Fibroblast of villous mesenchyme (primary cell): ENCODE measurements at regions not wholly inside any gene's neighbourhood (a gene's known extent, or its start where the extent isn't known, plus 50 kb on each side); places are given as distances from the start of the nearest gene placed in this dataset.
A peak's percentile ranks its signal among the peaks of the same experiment; 100 is the strongest.

Source experiments
- DNase-seq: peaks from one replicate; pipeline ENCODE4 v3.0.0-alpha.2; 2010; ENCODE audit warnings: low read depth
- H3K4me3 ChIP-seq: 2 replicates; pipeline ENCODE4 v1.5.1; 2011; ENCODE audit warnings: low read depth, mild to moderate bottlenecking, low read length
- TF ChIP-seq, protein P1 (sequence below): IDR thresholded peaks from 2 replicates; pipeline ENCODE4 v1.5.1; 2012; ENCODE audit warnings: low read depth, mild to moderate bottlenecking, low read length; ENCODE audit not compliant: insufficient read depth

DNA sequence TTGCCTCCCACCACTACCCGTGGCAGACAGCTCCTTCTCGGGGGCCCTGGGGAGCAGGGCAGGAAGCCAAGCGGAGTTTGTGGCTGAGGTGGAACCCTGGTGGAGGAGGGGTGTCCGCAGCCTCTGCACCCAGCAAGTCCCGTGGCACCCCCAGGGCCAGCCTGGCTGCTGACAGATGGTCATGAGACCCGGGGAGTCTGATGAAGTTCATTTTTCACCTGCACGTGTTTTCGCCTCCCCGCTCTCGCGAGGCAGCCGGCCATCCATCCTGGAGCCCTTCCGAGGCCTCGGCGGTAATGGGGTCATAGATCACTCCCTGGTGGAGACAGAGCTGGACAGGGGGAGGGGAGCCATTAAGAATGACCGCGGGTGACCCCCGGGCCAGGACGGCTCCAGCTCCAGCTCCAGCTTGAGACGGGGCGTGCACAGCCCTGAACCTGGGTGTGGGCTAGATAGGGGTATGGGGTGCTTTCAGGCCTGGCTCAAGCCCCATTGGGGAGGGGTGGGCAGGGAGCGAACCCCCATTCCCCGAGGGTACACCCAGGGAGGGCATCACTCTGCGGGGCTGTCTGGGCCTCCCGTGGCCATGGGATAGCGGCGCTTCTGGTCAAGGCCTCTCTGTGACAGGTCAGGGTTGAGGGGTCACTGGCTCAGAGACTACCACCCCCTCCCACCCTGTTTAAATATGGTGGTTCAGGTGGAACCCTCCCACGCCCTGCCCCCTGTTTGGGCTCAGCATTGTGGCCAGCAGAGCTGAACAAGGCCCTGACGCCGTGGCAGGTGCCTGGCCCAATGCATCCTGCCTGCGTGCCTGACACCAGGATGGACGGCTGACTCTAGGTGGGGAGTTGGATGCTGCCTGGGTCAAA lies 227.4 kb upstream of the GSE1 start:
- no peak for DNase-seq
- H3K4me3 ChIP-seq: no peak overlapping the region
- TF ChIP-seq, protein P1, sequence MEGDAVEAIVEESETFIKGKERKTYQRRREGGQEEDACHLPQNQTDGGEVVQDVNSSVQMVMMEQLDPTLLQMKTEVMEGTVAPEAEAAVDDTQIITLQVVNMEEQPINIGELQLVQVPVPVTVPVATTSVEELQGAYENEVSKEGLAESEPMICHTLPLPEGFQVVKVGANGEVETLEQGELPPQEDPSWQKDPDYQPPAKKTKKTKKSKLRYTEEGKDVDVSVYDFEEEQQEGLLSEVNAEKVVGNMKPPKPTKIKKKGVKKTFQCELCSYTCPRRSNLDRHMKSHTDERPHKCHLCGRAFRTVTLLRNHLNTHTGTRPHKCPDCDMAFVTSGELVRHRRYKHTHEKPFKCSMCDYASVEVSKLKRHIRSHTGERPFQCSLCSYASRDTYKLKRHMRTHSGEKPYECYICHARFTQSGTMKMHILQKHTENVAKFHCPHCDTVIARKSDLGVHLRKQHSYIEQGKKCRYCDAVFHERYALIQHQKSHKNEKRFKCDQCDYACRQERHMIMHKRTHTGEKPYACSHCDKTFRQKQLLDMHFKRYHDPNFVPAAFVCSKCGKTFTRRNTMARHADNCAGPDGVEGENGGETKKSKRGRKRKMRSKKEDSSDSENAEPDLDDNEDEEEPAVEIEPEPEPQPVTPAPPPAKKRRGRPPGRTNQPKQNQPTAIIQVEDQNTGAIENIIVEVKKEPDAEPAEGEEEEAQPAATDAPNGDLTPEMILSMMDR: no peak

DNA sequence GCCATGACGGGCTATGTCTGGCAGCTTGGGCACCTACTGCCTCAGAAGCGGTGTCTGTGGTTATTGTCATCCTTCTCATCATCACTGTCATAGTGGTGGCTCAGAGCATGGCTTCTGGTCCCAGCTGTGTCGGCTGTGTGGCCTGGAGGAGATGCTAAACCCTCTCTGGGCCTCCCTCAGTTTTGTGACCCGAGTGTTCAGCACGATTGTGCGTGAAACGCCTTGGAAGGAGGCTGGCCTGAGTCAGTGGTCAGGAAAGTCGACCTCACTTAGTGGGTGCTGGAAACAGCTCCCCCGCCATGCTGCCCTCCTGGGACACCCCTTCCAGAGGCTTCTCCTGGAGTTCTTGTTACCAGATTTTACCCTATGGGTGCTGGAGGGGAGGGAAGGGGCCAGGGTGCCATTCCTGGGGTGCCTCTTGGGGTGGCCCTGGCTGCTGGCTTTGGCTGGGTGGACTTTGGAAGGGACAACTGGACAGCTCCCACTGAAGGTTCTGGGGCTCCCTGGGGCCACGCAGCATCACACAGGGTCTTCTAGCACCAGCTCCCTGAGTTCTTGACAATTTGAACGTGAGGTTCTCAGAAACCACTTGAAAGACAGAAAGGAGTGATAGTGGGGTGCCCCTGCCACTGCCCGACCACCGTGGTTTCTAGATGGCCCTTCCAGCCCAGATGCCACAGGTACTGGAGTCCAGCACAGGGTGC lies 226.5 kb upstream of the GSE1 start:
- H3K4me3 ChIP-seq: no peak overlapping the region
- TF ChIP-seq, protein P1: no peak
- DNase-seq: no peak

DNA sequence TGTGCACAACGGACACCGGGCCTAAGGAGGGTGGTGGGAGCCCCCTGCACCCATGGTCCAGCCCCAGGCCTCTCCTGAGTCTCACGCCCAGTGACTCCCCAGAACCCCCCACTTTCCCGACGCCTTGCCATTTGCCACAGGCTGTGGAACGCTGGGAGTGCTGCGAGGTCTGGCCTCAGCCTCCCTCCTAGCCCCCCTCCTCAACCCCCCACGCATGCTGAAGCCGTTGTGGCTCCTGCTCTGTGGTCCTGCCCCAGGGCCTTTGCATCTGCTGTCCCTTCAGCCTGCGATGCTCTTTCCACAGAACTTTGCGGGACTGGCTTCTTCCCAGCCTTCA lies 226.0 kb upstream of the GSE1 start:
- no peak for DNase-seq
- TF ChIP-seq, protein P1: no peak

DNA sequence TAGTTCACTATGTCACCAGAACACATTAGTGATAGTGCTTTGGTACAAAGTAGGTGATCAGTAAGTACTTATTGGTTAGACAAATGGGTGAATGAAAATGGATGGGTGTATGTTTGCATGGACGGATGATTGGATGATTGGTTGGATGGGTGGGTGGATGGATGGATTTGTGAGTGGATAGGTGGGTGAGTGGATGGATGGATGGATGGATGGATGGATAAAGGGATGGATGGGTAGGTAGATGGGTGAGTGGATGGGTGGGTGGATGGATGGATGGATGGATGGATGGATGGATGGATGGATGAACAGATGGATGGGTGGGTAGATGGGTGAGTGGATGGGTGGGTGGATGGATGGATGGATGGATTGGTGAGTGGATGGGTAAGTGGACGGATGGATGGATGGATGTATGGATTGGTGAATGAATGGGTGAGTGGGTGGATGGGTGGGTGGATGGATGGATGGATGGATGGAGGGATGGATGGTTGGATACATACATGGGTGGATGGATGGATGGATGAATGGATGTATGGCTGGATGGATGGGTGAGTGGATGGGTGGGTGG lies 225.3 kb upstream of the GSE1 start:
- DNase-seq: no peak
- TF ChIP-seq, protein P1: no peak
- H3K4me3 ChIP-seq: no peak overlapping the region

More for the DNA sequence above, 226.0 kb upstream of the GSE1 start:
- no peak overlapping the region for H3K4me3 ChIP-seq

DNA sequence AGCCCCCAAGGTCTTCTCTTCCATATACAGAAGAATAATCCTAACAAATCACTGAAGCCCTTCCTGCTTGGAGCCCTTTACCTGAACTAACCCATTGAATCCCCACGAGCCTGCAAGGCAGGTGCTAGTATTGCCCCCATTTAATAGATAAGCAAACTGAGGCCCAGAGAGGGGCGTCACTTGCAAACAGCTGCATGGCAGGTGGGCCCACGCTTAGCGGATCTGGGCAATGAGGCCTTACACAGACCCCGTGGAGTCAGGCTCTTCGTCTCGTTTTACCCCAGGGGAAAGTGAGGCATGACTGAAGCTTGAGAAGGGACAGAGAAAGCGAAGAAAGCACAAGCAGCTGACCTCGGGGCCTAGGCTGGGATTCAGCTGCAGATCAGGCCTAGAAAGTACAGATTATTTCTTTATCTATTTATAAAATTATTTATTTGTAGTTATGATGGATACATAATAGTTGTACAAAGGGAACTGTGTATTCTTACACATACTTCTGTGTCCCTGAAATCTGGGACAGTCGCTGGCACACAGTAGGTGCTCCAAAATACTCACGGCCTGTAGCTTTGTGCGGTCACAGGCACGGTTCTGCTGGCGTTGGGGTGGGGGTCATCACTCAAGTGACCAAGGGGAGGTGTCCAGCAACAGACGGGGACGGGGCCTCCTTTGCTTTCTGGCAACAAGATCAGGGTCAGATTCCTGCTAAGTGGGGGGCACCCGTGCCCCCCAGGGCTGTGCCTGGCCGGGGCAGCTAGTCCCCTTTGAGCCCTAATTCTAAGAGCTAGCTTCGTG lies 223.2 kb upstream of the GSE1 start:
- TF ChIP-seq, protein P1: no peak
- no peak for DNase-seq
- H3K4me3 ChIP-seq: no peak overlapping the region

DNA sequence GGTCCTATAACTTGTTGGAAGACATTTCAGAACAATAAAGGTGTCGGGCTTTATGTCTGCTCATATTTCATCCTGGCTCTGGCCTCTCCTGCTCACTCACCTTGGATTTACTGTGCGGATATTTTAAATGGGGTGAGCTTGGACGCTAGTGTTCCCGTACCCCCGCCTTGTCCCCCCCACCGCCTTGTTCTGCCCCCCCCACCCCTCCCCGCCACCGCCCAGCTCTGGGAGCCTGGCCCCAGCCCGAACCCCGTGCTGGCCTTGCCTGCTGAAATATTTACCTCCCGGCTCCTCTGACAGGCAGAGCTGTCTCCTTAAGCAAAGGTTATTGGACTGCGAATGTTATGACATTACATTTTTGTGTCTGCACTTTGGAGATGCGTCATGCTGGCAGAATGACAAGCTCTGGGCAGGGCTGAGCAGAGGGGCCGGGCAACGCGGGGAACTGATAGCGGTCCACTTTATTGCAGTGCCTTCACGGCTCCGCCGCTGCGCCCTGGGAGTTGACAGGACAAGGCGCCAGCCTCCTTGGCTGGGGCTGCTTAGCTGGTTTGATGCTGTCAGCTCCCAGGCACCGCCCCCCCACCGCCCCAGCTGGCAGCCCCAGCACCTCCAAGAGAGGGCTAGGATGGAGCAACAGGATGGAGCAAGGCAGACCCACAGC lies 222.5 kb upstream of the GSE1 start:
- TF ChIP-seq, protein P1: no peak
- peak; percentile 98 for DNase-seq
- no peak overlapping the region for H3K4me3 ChIP-seq
